CD4-positive, alpha-beta T cell treated with Interleukin-15 for 4 hours (primary cell): ENCODE measurements at regions not wholly inside any gene's neighbourhood (a gene's known extent, or its start where the extent isn't known, plus 50 kb on each side); places are given as distances from the start of the nearest gene placed in this dataset.
"Not testable (repeated sequence)": the region's sequence is repeated elsewhere in the genome, so short reads cannot be mapped to it uniquely, and the experiment has no call there.

ENCODE experiments used
- DNase-seq: peaks from one replicate; pipeline ENCODE4 v3.0.0-alpha.2; 2020; ENCODE audit warnings: low spot score

GRCh38 chr3:110474397-110474796, 597.2 kb upstream of the NECTIN3 start:
- no peak for DNase-seq

DNA sequence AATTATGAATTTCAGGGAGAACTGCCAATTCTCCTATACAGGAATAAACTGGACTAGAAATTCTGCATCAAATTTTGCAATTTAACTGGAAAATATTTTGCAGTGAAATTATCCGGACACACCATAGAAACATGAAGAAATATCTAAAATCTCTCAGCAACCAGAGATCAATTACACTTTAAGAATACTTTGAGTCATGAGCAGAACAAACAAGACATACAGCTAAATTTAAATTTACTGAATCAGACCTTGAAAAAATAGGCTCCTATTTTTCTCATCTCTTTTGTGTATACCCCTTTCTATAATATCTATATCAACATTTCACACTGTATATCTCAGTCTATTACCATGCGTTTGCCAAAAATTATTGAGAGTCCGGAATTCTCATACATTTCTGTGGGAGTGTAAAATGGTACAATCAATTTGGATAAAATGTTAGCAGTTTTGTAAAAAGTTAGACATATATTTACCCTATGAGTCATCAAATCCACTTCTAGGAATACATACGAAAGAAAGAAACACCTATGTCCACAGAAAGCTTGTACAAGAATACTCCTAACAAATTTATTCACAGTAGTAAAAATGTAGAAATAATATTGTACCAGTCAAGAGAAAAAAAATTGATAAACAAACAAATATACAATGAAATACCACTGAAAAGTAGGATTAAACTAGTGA, 593.1 kb upstream of the NECTIN3 start:
- DNase-seq: no peak

GRCh38 chr3:110479731-110480130, 591.9 kb upstream of the NECTIN3 start:
- DNase-seq: no peak

- no peak for DNase-seq
Observed at GRCh38 chr3:110485389-110485788, 586.2 kb upstream of the NECTIN3 start.

- no peak for DNase-seq
Observed at GRCh38 chr3:110487840-110488239, 583.8 kb upstream of the NECTIN3 start.

GRCh38 chr3:110491413-110491812, 580.2 kb upstream of the NECTIN3 start:
- DNase-seq: no peak

GRCh38 chr3:110492876-110493275, 578.7 kb upstream of the NECTIN3 start:
- DNase-seq: no peak

- DNase-seq: no peak
Observed at GRCh38 chr3:110493438-110494092, 578.1 kb upstream of the NECTIN3 start.

DNA sequence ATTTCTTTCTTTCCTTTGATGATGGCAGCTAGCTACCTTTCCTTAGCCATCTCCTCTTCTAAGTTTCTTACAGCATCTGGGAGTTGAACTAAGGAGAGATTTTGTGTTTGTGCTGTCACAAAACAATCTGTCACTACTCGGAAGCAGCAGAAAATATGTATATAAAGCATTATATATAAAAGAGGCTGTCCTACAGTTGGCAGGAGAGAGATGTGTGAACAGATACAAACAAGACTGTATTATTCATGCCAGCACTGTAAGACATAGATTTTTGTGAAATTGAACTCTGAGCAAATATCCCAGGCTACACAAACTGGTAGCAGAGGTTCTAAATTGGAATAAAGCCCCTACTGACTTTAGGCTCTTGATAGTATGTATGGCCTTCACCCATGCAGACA, 577.5 kb upstream of the NECTIN3 start:
- no peak for DNase-seq

GRCh38 chr3:110494728-110495127, 576.9 kb upstream of the NECTIN3 start:
- DNase-seq: no peak

DNA sequence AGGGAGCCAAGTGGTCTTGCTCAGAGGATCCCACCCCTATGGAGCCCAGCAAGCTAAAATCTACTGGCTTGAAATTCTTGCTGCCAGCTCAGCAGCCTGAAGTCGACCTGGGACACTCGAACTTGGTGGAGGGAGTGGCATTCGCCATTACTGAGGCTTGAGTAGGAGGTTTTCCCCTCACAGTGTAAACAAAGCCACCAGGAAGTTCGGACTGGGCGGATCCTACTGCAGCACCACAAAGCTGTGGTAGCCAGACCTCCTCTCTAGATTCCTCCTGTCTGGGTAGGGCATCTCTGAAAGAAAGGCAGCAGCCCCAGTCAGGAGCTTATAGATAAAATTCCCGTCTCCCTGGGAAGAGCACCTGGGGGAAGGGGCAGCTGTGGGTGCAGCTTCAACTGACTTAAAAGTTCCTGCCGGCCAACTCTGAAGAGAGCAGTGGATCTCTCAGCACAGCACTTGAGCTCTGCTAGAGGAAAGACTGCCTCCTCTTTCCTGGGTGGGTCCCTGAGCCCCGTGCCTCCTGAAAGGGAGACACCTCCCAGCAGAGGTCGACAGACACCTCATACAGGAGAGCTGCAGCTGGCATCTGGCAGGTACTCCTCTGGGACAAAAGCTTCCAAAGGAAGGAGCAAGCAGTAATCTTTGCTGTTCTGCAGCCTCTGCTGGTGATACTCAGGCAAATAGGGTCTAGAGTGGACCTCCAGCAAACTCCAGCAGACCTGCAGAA, 576.3 kb upstream of the NECTIN3 start:
- no peak for DNase-seq

DNA sequence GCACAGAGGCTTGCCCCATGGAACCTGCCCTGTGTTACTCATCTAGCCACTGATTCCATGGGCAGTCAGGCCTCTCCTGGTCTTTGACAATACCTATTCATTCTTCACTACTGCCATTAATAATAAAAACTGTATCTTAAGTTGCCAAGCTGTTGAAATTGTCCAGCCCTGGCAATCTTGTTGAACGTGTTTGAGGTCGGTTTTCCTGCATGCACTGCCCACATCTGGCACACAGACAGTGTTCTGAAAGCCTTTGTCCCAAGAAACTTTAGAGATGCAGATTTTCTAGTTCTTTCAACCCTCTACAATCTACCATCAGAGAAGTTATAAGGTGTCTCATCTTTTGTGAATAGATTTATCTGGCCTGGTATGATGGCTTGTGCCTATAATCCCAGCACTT, 567.2 kb upstream of the NECTIN3 start:
- DNase-seq: no peak

GRCh38 chr3:110504901-110505300, 566.7 kb upstream of the NECTIN3 start:
- no peak for DNase-seq

- DNase-seq: no peak
Observed at GRCh38 chr3:110506890-110507289, 564.7 kb upstream of the NECTIN3 start.

DNA sequence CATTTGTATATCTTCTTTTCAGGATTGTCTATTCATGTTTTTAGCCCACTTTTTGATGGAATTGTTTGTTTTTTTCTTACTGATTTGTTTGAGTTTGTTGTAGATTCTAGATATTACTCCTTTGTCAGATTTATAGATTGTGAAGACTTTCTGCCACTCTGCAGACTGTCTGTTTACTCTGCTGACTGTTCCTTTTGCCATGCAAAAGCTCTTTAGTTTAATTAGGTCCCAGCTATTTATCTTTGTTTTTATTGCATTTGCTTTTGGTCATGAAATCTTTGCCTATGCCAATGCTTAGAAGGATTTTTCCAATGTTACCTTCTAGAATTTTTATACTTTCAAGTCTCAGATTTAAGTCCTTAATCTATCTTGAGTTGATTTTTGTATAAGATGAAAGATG, 564.0 kb upstream of the NECTIN3 start:
- DNase-seq: not testable (repeated sequence)

DNA sequence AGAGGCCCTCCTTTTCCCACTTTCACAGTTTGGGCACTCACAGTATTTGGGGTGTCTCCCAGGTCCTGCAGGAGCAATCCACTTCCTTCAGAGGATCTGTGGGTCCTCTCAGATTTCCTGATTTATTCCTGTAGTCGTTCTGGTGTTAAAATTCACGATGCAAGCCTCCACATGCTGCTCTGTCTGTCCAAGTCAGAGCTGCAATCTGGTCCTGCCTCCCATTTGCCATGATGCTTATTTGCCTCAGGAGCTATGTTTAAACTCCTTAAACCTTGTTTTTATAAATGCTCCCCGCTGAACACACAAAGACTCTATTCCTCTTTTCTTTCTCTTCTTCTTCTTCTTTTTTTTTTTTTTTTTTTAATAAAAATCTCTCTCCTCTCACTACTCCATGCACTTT, 558.7 kb upstream of the NECTIN3 start:
- no peak for DNase-seq

DNA sequence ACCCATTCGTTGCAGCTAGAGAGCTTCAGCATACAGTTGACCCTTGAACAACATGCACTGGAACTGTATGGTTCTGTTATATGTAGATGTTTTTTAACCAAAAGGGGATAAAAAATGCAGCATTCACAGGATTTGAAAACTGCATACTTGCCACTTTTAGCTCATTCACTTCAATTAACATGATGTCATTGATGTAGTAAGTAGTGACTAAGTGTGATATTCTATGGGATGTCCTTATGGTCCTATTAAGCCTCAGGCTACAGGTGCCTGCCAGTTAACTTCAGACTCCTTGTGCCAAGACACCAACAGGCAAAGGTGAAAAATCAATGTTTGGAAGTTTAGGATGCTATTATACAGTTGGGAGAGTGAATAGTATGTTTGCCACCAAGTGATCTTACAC, 553.6 kb upstream of the NECTIN3 start:
- no peak for DNase-seq

- DNase-seq: no peak
Observed at GRCh38 chr3:110519071-110519470, 552.5 kb upstream of the NECTIN3 start.

GRCh38 chr3:110521019-110521418, 550.6 kb upstream of the NECTIN3 start:
- DNase-seq: no peak

GRCh38 chr3:110525558-110526064, 546.0 kb upstream of the NECTIN3 start:
- not testable (repeated sequence) for DNase-seq

DNA sequence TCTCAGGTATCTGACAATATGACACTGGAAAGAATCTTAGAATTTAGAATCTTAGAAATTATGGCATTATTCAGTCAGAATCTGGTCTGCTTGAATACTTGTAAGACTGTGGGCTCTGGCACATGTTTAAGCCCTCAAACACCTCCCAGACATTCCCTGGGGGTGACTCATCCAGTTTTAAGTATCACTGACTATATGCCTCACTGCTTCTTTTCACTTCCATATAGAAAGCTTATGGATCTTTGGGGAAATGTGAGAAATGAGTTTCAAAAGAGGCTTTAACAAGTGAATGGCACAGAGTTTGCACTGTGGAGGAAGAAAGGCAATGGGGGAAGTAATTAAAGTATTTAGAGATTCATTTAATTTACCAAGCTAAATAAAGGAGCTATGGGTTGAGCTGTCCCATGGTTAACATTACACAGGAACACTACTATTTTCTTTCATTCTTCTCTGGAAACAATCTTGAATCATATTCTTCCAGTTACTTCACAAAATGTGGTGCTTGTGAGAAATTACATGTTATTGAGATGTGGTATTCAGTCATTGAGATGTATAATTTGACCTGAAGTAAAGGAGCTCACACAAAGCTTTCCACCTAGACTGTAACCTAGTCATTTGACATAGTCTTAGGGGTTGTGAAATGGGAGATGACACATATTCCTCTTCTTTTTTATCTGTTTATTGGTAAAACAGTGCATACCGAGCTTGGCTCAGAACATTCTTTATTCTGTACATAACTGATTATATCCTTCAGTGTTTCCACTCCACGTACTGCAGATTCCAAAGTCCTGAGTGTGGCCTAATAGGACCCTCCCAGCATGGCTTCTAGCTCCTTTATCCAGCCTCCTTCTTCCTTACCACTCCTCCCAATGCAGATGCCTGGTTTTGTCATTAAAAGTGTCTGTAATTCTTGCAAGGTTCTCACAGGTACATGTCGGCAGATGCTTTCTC, 544.6 kb upstream of the NECTIN3 start:
- DNase-seq: no peak
